ENCODE measurements at regions not wholly inside any gene's neighbourhood (a gene's known extent, or its start where the extent isn't known, plus 50 kb on each side); places are given as distances from the start of the nearest gene placed in this dataset.

- TF ChIP-seq CTCF (IDR thresholded peaks at IDR 0.05) (no peak), POLR2A (IDR thresholded peaks at IDR 0.05) (no peak)
Measured at GRCh38 chr7:153090209-153090608, 330.7 kb downstream of the ACTR3B start.

Measured in Peyer's patch (tissue), 4 donors.